ENCODE measurements at regions not wholly inside any gene's neighbourhood (a gene's known extent, or its start where the extent isn't known, plus 50 kb on each side); places are given as distances from the start of the nearest gene placed in this dataset.

DNA sequence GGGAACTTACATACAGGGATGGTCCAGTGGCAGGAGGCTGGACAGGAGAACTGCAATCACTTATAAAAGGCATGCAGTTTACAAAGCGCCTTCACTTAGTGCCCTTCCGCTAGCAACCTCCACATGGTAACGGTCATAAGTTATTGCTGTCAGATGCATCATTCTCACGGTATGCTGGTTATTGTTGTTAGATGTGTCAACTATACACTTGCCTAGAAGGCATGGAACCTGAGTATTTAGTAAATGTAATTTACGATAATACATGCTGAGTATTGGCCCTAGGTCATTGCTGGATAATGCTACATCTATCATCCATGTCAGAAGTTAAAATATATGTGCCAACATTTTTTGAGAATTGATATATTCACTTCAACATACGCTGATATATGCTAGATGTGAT lies 155.1 kb upstream of the MBL2 start:
- no peak for TF ChIP-seq POLR2A (IDR thresholded peaks at IDR 0.05; ENCODE audit: low read length)
- TF ChIP-seq, protein P1, sequence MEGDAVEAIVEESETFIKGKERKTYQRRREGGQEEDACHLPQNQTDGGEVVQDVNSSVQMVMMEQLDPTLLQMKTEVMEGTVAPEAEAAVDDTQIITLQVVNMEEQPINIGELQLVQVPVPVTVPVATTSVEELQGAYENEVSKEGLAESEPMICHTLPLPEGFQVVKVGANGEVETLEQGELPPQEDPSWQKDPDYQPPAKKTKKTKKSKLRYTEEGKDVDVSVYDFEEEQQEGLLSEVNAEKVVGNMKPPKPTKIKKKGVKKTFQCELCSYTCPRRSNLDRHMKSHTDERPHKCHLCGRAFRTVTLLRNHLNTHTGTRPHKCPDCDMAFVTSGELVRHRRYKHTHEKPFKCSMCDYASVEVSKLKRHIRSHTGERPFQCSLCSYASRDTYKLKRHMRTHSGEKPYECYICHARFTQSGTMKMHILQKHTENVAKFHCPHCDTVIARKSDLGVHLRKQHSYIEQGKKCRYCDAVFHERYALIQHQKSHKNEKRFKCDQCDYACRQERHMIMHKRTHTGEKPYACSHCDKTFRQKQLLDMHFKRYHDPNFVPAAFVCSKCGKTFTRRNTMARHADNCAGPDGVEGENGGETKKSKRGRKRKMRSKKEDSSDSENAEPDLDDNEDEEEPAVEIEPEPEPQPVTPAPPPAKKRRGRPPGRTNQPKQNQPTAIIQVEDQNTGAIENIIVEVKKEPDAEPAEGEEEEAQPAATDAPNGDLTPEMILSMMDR (IDR thresholded peaks at IDR 0.05), result no peak

Measured in A549 (cell line).